Cerebellar cortex (tissue), 1 donor: ENCODE measurements at regions not wholly inside any gene's neighbourhood (a gene's known extent, or its start where the extent isn't known, plus 50 kb on each side); places are given as distances from the start of the nearest gene placed in this dataset.

Experiments used
- DNase-seq: peaks from one replicate; pipeline ENCODE4 v3.0.0-alpha.2; 2015; ENCODE audit warnings: low spot score

- DNase-seq = no peak
These were observed 163.5 kb downstream of the MDFIC start for GRCh38 chr7:115085421-115085820.

- DNase-seq = no peak
These were observed 162.0 kb downstream of the MDFIC start for GRCh38 chr7:115083935-115084334.

GRCh38 chr7:115081772-115082171, 159.9 kb downstream of the MDFIC start:
- DNase-seq = no peak

- no peak for DNase-seq
These were observed 157.0 kb downstream of the MDFIC start for GRCh38 chr7:115078851-115079250.

GRCh38 chr7:115078386-115078785, 156.5 kb downstream of the MDFIC start:
- no peak for DNase-seq

- DNase-seq = no peak
These were observed 148.4 kb downstream of the MDFIC start for GRCh38 chr7:115070311-115070710.
